GM12878 (cell line): ENCODE measurements at regions not wholly inside any gene's neighbourhood (a gene's known extent, or its start where the extent isn't known, plus 50 kb on each side); places are given as distances from the start of the nearest gene placed in this dataset.

Experiments used
- ATAC-seq: fragments of 200-7000 bp; cut with Tn5 transposase; 3 replicates; pipeline ENCODE4 v1.9.1; 2020; ENCODE audit warnings: mild to moderate bottlenecking, moderate library complexity
- BruUV-seq: library from RNA; stranded (reverse); fragments of 400-500 nt; replicated peaks from 2 replicates; lab custom pipeline; 2021; lab: Mats Ljungman, UMichigan
- CTCF ChIA-PET: fragments of 300-600 bp; sonication (Branson Sonifier 250); formaldehyde crosslinking; extraction: SDS; loops from one replicate; lab custom pipeline; 2021; ENCODE audit warnings: inconsistent platforms; lab: Yijun Ruan, JAX
- POLR2A ChIA-PET: fragments of 350-600 bp; formaldehyde crosslinking; extraction: SDS; loops from one replicate; lab custom pipeline; 2021; ENCODE audit warnings: inconsistent platforms; lab: Charles Lee
- RAD21 ChIA-PET: fragments of 300-600 bp; sonication (Branson Sonifier 250); formaldehyde crosslinking; loops from one replicate; lab custom pipeline; 2023; ENCODE audit warnings: antibody characterized with exemption; ENCODE audit not compliant: unreplicated experiment; lab: Charles Lee
- SMC1A ChIA-PET: fragments of 300-600 bp; sonication (Branson Sonifier 250); formaldehyde crosslinking; loops from one replicate; lab custom pipeline; 2023; ENCODE audit not compliant: unreplicated experiment, uncharacterized antibody; lab: Charles Lee
- DNase-seq: peaks from one replicate; pipeline ENCODE4 v3.0.0-alpha.2; 2011; ENCODE audit warnings: low read depth, low spot score
- FAIRE-seq: peaks from 3 replicates; lab custom pipeline; 2011; peaks lifted over from hg19 to GRCh38; lab: Jason Lieb, UNC
- H2AFZ ChIP-seq: 2 replicates; pipeline ENCODE4 v1.6.0; 2011; ENCODE audit warnings: low read depth, low read length, control low read depth; ENCODE audit not compliant: control insufficient read depth
- H3K27ac ChIP-seq: 2 replicates; pipeline ENCODE4 v1.5.1; 2011; ENCODE audit warnings: control low read depth; ENCODE audit not compliant: control insufficient read depth, insufficient read depth
- H3K27me3 ChIP-seq, 2 experiments: replicated peaks in 1 of 2; 2 replicates each; pipeline versions ENCODE4 v1.6.0 to v1.6.1; 2011; ENCODE audit warnings: low read length in 1 of 2; ENCODE audit not compliant: control insufficient read depth in 2 of 2, insufficient read depth in 2 of 2
- H3K36me3 ChIP-seq, 2 experiments: 2 replicates each; pipeline ENCODE4 v1.5.1; 2011; ENCODE audit warnings: low read length in 1 of 2; ENCODE audit not compliant: control insufficient read depth in 2 of 2, insufficient read depth in 2 of 2
- H3K4me1 ChIP-seq: 2 replicates; pipeline ENCODE4 v1.6.1; 2011; ENCODE audit warnings: mild to moderate bottlenecking, low read length, moderate library complexity, mixed read lengths; ENCODE audit not compliant: control insufficient read depth, insufficient read depth
- H3K4me2 ChIP-seq: 2 replicates; pipeline ENCODE4 v1.6.0; 2011; ENCODE audit warnings: control low read depth; ENCODE audit not compliant: control insufficient read depth, insufficient read depth
- H3K4me3 ChIP-seq: fragments of 200-600 bp; sonication (generic); 2 replicates; pipeline ENCODE4 v1.5.1; 2016
- H3K79me2 ChIP-seq: 2 replicates; pipeline ENCODE4 v1.6.0; 2011; ENCODE audit warnings: low read length; ENCODE audit not compliant: control insufficient read depth, insufficient read depth
- H3K9ac ChIP-seq: 2 replicates; pipeline ENCODE4 v1.8.0; 2011; ENCODE audit warnings: low read length, control low read depth, mixed read lengths; ENCODE audit not compliant: control insufficient read depth, insufficient read depth
- H3K9me3 ChIP-seq: replicated peaks from 3 replicates; pipeline ENCODE4 v1.5.1; 2011; ENCODE audit warnings: mild to moderate bottlenecking, low read length; ENCODE audit not compliant: control insufficient read depth, insufficient read depth
- H4K20me1 ChIP-seq: 2 replicates; pipeline ENCODE4 v1.6.0; 2011; ENCODE audit not compliant: control insufficient read depth, insufficient read depth
- BCL11A ChIP-seq: IDR thresholded peaks from 2 replicates; pipeline ENCODE4 v1.6.1; 2011; ENCODE audit warnings: low read depth, low read length
- CBX5 ChIP-seq: sonication (generic); IDR thresholded peaks from 2 replicates; pipeline ENCODE4 v1.6.1; 2016; ENCODE audit warnings: low read depth, moderate library complexity, mild to moderate bottlenecking, inconsistent platforms
- CREB1 ChIP-seq: IDR thresholded peaks from 2 replicates; pipeline ENCODE4 v1.6.1; 2012; ENCODE audit warnings: low read depth, mild to moderate bottlenecking, inconsistent platforms
- FOXK2 ChIP-seq: fragments of 450-650 bp; IDR thresholded peaks from 2 replicates; pipeline ENCODE4 v1.6.1; 2017; ENCODE audit warnings: mild to moderate bottlenecking, moderate library complexity
- GABPA ChIP-seq: IDR thresholded peaks from 2 replicates; pipeline ENCODE4 v1.6.1; 2014; ENCODE audit warnings: antibody characterized with exemption, low read depth, mild to moderate bottlenecking, inconsistent platforms
- IRF4 ChIP-seq: IDR thresholded peaks from 2 replicates; pipeline ENCODE4 v1.6.1; 2011; ENCODE audit warnings: low read depth, low read length
- JUND ChIP-seq: IDR thresholded peaks from 2 replicates; pipeline ENCODE4 v1.6.1; 2012; ENCODE audit warnings: low read depth, mild to moderate bottlenecking, low read length, improper control_type of control experiment, moderate library complexity
- MYB ChIP-seq: fragments of 150-350 bp; IDR thresholded peaks from 2 replicates; pipeline ENCODE4 v1.6.1; 2014; ENCODE audit warnings: mild to moderate bottlenecking, low read depth, low read length, borderline replicate concordance
- NKRF ChIP-seq: fragments of 450-650 bp; conservative IDR thresholded peaks from 2 replicates; pipeline ENCODE4 v1.6.1; 2017; ENCODE audit warnings: mild to moderate bottlenecking, moderate library complexity
- NR2C1 ChIP-seq: fragments of 450-650 bp; IDR thresholded peaks from 2 replicates; pipeline ENCODE4 v1.6.1; 2017; ENCODE audit warnings: antibody characterized with exemption, mild to moderate bottlenecking, moderate library complexity
- NR2F1 ChIP-seq: fragments of 450-650 bp; conservative IDR thresholded peaks from 2 replicates; pipeline ENCODE4 v1.6.1; 2017; ENCODE audit warnings: mild to moderate bottlenecking
- PBX3 ChIP-seq: IDR thresholded peaks from 2 replicates; pipeline ENCODE4 v1.6.1; 2011; ENCODE audit warnings: mild to moderate bottlenecking, low read depth, low read length, moderate library complexity; ENCODE audit not compliant: insufficient replicate concordance
- POU2F2 ChIP-seq: IDR thresholded peaks from 3 replicates; pipeline ENCODE4 v1.6.1; 2011; ENCODE audit warnings: low read depth, mild to moderate bottlenecking, low read length, borderline replicate concordance
- RB1 ChIP-seq: fragments of 450-650 bp; formaldehyde crosslinking; IDR thresholded peaks from 2 replicates; pipeline ENCODE4 v1.6.1; 2017; ENCODE audit warnings: mild to moderate bottlenecking, borderline replicate concordance
- SKIL ChIP-seq: fragments of 450-650 bp; IDR thresholded peaks from 2 replicates; pipeline ENCODE4 v1.6.1; 2017; ENCODE audit warnings: mild to moderate bottlenecking, low read depth, inconsistent platforms; ENCODE audit not compliant: poor library complexity, severe bottlenecking
- SMAD5 ChIP-seq: IDR thresholded peaks from 2 replicates; pipeline ENCODE4 v1.6.1; 2016; ENCODE audit warnings: antibody characterized with exemption, low read depth
- SUZ12 ChIP-seq: fragments of 200-600 bp; sonication (generic); IDR thresholded peaks from one replicate; pipeline ENCODE4 v1.6.1; 2018; ENCODE audit warnings: antibody characterized with exemption, mild to moderate bottlenecking; ENCODE audit not compliant: unreplicated experiment
- USF1 ChIP-seq: IDR thresholded peaks from 2 replicates; pipeline ENCODE4 v1.6.1; 2011; ENCODE audit warnings: borderline replicate concordance, low read depth, mild to moderate bottlenecking, moderate library complexity, mixed read lengths, low read length; ENCODE audit not compliant: insufficient read depth; ENCODE audit errors: extremely low read length
- WGBS: methylation state at CpG from one replicate; pipeline ENCODE4 v1.1.6; 2016; ENCODE audit warnings: low lambda C conversion rate; ENCODE audit not compliant: insufficient replicate concordance, insufficient coverage; ENCODE audit errors: missing lambda C conversion rate; 5-methylcytosine and 5-hydroxymethylcytosine counted together
- in situ Hi-C: fragments of 300-500 bp; cut with MboI; formaldehyde crosslinking; loops from 9 replicates; pipeline ENCODE4 v1.14.3; 2018; ENCODE audit warnings: mixed read lengths
- intact Hi-C: fragments of 100-400 bp; cut with micrococcal nuclease; formaldehyde crosslinking; loops from one replicate; pipeline ENCODE4 v1.14.2; 2022; ENCODE audit not compliant: unreplicated experiment

GRCh38 chr1:18039102-18039501 lies 68.5 kb upstream of the IGSF21 start:
- no peaks in the 10 kb centered on the region for H3K36me3 ChIP-seq
- 0 out of 4 replicates have a peak, but pooled peaks cover 0 to 2% of the 10 kb centered on the region in 2 experiments for H3K27me3 ChIP-seq
- no peak overlapping the region for H3K9ac ChIP-seq
- intact Hi-C loops (no loop called here), in situ Hi-C loops (no loop called here)
- no peak for ATAC-seq
- H3K9me3 ChIP-seq = no peaks in the 10 kb centered on the region
- ChIA-PET POLR2A (interaction anchor here (0.8 kb wide), 1 partner anchor 13 kb away, joined by 3 read pairs; no protein-coding TSS in a partner anchor), RAD21 (no interaction called here), CTCF (no interaction called here), SMC1A (no interaction called here)
- no peaks in the 10 kb centered on the region for H3K4me1 ChIP-seq
- no peak overlapping the region for H3K27ac ChIP-seq
- no peaks in the 10 kb centered on the region for H4K20me1 ChIP-seq
- no peaks in the 10 kb centered on the region for H3K79me2 ChIP-seq
- 0% methylated on average over 1 of the region's 1 CpG for WGBS
- no TSS peak for BruUV-seq
- FAIRE-seq = no peak
- no peak overlapping the region for H2AFZ ChIP-seq
- DNase-seq = no peak
- no peak overlapping the region for H3K4me3 ChIP-seq
- no peak overlapping the region for H3K4me2 ChIP-seq
- no peak for TF ChIP-seq SMAD5
- TF ChIP-seq NKRF = no peak
- TF ChIP-seq JUND = no peak
- TF ChIP-seq MYB = no peak
- TF ChIP-seq IRF4 = no peak
- TF ChIP-seq SUZ12 = no peak
- TF ChIP-seq PBX3 = no peak
- no peak for TF ChIP-seq BCL11A
- TF ChIP-seq CBX5 = no peak
- no peak for TF ChIP-seq POU2F2
- no peak for TF ChIP-seq NR2F1
- TF ChIP-seq USF1 = no peak
- no peak for TF ChIP-seq RB1
- TF ChIP-seq NR2C1 = no peak
- no peak for TF ChIP-seq CREB1
- no peak for TF ChIP-seq GABPA
- TF ChIP-seq SKIL = no peak
- no peak for TF ChIP-seq FOXK2
